Astrocyte of the spinal cord (primary cell): ENCODE measurements at regions not wholly inside any gene's neighbourhood (a gene's known extent, or its start where the extent isn't known, plus 50 kb on each side); places are given as distances from the start of the nearest gene placed in this dataset.

Source experiments
- DNase-seq: peaks from one replicate; pipeline ENCODE4 v3.0.0; 2011; ENCODE audit warnings: low read depth, low spot score
- H3K4me3 ChIP-seq: 2 replicates; pipeline ENCODE4 v1.5.1; 2011; ENCODE audit warnings: low read depth, mild to moderate bottlenecking, low read length, moderate library complexity
- in situ Hi-C: cut with HindIII; loops from 2 replicates; pipeline ENCODE4 v1.10.0; 2017; ENCODE audit warnings: low sequenced_read_pairs
- TF ChIP-seq, protein P1 (sequence below): IDR thresholded peaks from 2 replicates; pipeline ENCODE4 v1.5.1; 2012; ENCODE audit warnings: low read depth, mild to moderate bottlenecking, low read length, inconsistent platforms

- TF ChIP-seq, protein P1, sequence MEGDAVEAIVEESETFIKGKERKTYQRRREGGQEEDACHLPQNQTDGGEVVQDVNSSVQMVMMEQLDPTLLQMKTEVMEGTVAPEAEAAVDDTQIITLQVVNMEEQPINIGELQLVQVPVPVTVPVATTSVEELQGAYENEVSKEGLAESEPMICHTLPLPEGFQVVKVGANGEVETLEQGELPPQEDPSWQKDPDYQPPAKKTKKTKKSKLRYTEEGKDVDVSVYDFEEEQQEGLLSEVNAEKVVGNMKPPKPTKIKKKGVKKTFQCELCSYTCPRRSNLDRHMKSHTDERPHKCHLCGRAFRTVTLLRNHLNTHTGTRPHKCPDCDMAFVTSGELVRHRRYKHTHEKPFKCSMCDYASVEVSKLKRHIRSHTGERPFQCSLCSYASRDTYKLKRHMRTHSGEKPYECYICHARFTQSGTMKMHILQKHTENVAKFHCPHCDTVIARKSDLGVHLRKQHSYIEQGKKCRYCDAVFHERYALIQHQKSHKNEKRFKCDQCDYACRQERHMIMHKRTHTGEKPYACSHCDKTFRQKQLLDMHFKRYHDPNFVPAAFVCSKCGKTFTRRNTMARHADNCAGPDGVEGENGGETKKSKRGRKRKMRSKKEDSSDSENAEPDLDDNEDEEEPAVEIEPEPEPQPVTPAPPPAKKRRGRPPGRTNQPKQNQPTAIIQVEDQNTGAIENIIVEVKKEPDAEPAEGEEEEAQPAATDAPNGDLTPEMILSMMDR, result no peak
Observed at GRCh38 chrX:115448146-115448545, 112.8 kb upstream of the PLS3 start.

GRCh38 chrX:115449742-115450141 lies 111.2 kb upstream of the PLS3 start:
- in situ Hi-C loops, result no loop called here
- no peak overlapping the region for H3K4me3 ChIP-seq
- peak; percentile 43 for DNase-seq
- TF ChIP-seq, protein P1, result no peak

More at GRCh38 chrX:115448146-115448545, 112.8 kb upstream of the PLS3 start:
- in situ Hi-C loops, result no loop called here
- DNase-seq, result no peak
- no peak overlapping the region for H3K4me3 ChIP-seq

DNA sequence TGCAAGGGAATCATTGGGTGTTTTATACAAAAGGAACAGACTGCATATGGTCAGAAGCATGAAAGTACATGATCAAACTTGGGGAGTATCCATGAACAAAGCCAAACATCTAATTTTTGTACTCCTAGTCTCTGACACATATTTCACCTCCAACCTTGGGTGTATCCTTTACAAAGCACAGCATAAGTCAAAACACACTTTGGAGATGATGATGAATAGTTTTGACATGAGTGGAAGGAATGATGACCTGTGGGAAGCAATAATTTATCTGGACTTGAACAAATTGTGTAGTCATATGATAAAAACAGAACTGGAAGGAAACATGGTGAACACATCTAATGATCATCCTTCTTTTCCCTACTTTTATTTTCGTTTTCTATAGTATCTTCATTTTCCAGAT lies 108.7 kb upstream of the PLS3 start:
- no peak for DNase-seq
- in situ Hi-C loops, result no loop called here
- TF ChIP-seq, protein P1, result no peak
- no peak overlapping the region for H3K4me3 ChIP-seq

GRCh38 chrX:115459883-115460880 lies 100.8 kb upstream of the PLS3 start:
- TF ChIP-seq, protein P1, result no peak
- H3K4me3 ChIP-seq, result no peak overlapping the region
- in situ Hi-C loops, result no loop called here
- peak; percentile 52 for DNase-seq

GRCh38 chrX:115462406-115462805 lies 98.6 kb upstream of the PLS3 start:
- TF ChIP-seq, protein P1, result no peak
- no peak for DNase-seq
- in situ Hi-C loops, result no loop called here

GRCh38 chrX:115467961-115468360 lies 93.0 kb upstream of the PLS3 start:
- TF ChIP-seq, protein P1, result no peak
- no peak for DNase-seq
- no peak overlapping the region for H3K4me3 ChIP-seq
- in situ Hi-C loops, result no loop called here

More at GRCh38 chrX:115462406-115462805, 98.6 kb upstream of the PLS3 start:
- no peak overlapping the region for H3K4me3 ChIP-seq
